NAMALWA (cell line): ENCODE measurements at regions not wholly inside any gene's neighbourhood (a gene's known extent, or its start where the extent isn't known, plus 50 kb on each side); places are given as distances from the start of the nearest gene placed in this dataset.

Source experiments
- DNase-seq: peaks from one replicate; pipeline ENCODE4 v3.0.0-alpha.2; 2015; ENCODE audit warnings: low spot score

DNA sequence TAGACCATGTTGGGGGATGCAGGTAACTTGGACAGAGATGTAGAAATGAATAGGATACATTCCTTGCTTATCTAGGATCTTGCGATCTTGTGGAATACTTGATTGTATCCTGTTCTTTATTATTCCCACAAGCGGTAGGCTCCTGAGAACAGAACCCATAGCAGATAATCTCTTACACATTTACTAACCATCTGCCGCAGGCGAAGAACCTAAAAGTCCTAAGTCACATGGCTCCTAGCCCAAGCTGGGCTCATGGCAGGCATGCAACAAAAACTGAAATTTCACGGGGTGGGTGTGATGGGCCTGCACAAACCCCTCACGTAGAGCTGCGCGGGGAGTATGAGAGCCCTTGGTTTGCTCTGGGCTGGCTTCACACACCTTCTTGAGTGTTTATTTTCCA lies 177.4 kb upstream of the NECTIN1 start:
- DNase-seq, result no peak

DNA sequence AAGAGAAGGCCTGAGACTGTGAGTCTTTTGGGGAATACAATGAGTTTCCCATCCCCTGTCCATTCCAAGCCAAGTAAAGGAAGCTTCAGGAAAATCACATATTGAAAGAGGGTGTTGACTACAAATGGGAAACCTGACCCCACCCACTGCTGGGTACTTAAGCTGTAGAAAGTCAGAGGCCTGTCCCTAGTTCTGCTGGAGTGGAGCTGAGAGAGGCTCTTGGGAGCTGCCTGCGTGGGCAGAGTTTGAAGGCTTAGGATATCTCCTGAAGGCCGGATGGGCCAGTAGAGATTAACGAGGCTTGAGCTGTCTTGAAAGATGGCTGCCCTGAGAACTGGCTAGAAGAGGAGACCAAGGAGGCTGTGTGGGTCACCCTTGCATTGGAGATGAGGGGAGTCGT lies 176.2 kb upstream of the NECTIN1 start:
- DNase-seq, result no peak

DNA sequence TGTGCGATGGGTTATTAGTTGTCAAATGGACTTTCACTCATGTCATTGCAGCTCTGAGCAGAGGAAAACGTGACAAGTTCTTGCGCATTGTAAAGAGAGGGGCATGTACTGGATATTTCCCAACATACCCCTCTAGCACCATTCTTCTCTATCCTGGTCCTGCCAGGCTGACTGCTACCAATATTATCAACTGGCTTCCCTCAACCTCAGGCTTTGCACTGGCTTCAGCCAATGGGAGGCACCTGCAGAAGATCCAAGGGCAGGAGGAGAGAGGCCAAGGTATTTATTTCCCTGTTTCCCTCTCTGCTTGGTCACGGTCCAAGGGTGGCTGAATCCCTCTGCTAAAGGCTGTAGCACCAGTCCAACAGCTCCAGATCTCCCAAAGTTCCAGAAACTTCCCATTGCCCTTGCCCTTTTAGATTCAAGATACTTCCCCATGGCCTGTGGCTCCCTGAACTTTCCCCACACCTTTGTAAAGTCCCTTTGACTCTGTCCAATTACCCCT lies 175.6 kb upstream of the NECTIN1 start:
- DNase-seq, result no peak

DNA sequence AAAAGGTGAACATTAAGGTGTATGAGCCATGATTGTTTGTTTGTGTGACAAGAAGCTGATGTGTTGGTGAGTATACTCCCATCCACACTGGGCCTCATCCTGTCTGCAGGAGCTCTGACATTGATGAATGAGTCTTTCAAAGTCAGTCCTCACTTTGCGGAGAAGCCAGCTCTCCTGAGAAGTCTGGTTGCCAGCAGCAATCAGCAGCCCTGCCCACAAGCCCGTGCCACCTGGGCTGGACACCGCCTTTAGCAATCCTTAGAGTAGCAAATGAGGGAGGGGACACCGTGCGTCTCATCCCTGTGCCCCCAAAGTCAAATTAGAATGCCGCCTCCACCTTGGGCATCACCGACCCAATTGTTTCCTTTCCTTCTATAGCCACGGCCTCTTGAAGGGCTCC lies 174.8 kb upstream of the NECTIN1 start:
- DNase-seq, result no peak

DNA sequence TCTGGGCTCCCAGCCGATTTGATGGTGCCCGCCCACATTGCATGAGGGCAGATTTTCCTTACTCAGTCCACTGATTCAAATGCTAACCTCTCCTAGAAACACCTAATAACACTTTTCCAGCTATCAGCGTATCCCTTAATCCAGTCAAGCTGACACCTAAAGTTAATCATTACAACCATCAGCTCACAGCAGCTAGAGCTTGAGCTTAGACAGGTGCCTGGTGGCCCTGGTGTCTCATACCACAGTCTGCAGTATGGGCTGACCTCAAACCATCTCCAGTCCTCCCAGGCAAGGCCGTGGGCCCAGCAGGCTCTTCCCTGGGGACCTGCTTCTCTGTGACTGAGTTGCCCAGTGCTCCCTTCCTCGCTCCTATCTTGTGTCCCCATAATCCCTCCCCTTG lies 174.4 kb upstream of the NECTIN1 start:
- no peak for DNase-seq

DNA sequence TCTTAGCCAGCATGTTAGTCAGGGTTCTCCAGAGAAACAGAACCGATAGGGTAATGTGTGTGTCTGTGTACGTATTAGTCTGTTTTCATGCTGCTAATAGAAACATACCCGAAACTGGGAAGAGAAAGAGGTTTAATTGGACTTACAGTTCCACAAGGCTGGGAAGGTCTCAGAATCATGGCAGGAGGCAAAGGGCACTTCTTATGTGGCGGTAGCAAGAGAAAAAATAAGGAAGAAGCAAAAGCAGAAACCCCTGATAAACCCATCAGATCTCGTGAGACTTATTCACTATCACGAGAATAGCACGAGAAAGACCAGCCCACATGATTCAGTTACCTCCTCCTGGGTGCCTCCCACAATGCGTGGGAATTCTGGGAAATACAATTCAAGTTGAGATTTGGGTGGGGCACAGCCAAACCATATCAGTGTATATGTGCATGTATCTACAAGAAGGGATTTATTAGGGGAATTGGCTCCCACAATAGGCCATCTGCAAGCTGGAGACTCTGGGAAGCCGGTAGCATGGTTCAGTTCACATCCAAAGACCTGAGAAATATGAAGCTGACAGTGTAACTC lies 173.7 kb upstream of the NECTIN1 start:
- DNase-seq, result peak; percentile 39

DNA sequence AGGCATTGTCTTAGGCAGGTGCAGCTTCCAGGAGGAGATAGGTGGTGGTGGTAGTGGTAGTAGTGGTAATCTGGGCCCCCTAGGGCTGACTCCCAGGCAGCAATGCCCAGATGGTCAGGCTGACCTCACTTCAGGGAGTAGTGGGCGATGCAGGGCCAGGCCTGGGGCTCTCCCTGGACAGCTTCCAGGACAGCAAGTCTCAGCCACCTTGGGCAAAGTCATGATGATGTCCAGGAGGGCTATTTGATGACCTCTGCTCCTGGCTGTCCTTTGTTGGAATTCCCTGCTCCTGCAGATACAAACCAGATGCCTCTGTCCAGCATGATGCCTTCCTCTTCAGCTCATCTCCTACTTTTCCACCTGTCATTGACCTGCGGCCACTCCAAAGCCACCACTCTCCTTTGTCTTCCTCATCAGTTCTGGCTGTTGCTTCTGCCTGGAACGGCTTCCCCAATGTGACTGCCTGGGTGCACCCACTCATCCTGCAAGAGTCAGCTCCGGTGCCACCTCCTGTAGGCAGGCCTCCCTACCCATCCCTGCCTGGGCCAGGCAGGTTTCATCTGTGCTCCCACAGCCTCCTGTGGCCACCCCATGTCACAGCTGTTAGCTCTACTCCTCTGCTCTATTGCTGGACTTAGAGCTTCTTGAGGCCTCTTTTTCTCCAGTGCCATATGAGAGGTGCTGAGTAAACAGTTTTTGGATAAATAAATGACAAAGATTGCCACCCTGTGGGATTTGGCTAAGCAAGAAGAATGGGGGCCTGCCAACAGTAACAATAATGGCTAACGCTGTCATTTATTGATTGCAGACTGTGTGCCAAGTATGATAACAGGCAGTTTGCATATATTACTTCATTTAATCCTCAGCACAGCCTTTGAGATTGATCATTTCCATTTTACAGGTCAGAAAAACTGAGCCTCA lies 172.9 kb upstream of the NECTIN1 start:
- DNase-seq, result no peak

DNA sequence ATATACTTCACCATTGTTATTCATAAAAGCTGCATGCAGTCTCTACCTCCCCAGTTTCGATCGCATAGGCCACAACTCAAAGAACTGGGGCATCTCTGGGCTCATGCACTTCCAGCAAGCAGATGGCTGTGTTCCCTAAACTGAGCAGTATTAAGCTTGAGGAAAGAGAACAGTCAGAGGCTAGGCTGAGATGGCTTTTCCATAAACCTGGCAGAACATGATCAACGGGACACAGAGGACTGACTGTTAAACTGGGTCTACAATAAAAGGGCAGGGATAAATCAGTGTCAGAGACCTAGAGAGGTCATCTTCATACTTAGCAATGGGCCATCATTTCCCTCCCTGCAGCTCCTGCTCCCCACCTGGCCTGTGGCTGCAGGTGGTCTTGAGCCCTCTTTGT lies 171.0 kb upstream of the NECTIN1 start:
- no peak for DNase-seq

DNA sequence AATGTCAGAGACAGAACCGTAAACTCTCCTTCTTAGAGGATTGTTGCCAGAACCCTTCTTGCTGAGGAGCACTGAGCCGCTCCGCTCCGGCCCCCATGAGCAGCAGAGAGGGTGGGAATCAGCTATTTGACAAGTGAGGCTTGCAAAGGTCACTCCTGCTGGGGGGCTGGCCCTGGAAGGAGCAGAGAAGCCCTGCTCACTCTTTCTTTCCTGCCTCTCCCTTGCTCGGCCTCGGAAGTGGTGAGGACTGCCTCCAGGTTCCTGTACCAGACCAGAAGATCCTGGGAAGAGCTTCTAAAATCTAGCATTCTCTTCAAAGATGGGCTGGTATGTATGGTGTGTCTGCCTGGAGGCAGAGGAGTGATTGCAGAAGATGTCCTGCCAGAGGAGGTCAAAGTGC lies 168.6 kb upstream of the NECTIN1 start:
- no peak for DNase-seq

DNA sequence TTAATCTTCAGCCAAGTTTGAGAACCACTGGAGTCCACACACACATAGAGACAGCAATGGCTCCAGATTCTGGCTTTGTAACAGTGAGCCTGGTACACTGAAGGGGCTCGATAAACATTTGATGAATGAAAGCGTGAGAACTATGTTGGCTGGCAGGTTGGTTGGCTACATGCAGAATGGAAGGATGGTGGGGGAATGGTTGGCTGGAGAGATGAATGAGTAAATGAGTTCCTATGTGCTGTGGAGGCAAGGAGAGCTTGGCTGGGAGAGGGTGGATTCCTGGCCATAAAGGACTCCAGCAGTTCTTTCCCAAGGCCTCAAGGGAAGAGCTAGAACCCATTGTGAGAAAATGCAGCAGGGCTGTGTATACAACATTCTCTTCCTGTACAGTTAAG lies 168.0 kb upstream of the NECTIN1 start:
- peak; percentile 8 for DNase-seq

DNA sequence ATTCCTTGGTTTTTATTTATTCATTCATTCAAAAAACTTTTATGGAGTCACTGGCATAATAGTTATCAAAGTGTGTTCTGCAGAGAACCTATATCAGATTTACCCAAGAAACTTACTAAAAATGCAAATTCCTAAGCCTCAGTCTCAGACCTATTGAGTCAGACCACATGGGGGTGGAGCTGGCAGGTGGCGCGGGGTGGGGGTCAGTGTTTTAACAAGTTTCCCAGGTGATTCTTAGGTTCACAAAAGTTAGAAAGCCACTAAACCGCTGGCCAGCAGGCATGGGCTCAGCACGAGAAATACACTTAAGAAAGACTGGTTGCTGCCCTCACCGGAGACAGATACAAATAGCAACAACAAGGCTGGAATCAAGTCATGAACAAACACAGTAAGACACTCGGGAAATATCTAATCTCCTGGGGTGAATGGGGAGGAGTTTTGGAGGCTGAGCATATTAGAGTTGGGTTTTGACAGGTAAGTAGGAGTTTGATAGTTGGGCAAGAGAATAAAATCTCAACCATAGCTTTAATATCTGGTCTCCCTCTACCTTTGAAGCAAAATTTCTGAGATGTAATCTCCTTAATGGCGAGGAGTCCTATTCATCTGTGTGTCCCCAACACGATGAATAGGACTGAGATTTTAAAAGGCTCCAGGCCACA lies 167.5 kb upstream of the NECTIN1 start:
- peak; percentile 20 for DNase-seq

DNA sequence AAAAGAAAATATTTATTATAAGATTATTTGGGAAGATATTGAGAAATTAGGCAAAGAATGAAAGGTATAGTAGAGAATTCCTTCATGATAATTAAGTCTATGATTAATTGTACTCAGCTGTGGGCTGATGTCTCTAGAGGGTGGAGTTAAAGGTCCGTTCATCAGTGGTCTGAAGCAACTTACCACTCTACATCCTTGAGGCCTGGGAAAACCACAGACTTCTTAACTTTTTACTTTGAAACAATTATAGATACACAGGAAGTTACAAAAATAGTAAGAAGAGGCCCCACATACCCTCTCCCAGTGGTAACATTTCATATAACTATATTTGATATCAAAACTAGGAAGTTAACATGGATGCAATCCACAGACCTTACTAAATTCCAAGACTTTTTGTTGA lies 167.0 kb upstream of the NECTIN1 start:
- DNase-seq, result peak; percentile 16

DNA sequence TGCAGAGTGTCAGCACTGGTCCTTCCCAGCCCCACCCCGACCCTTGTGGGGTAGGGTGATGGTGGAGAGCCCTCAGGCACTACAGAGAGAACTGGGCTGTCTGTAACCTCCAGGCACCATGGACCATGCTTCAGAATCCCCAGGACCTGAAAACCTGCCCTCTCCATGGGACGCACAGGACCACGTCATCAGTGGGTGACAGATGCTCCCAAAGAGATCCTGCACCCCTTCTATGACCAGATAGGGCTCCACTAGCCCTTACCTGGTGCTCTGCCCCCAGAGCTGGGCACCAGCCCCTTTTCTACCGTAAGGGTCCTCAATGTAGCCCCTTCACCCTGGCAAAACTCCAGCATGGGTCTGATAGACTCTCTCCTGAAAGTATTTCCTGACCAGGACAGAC lies 165.9 kb upstream of the NECTIN1 start:
- DNase-seq, result no peak

DNA sequence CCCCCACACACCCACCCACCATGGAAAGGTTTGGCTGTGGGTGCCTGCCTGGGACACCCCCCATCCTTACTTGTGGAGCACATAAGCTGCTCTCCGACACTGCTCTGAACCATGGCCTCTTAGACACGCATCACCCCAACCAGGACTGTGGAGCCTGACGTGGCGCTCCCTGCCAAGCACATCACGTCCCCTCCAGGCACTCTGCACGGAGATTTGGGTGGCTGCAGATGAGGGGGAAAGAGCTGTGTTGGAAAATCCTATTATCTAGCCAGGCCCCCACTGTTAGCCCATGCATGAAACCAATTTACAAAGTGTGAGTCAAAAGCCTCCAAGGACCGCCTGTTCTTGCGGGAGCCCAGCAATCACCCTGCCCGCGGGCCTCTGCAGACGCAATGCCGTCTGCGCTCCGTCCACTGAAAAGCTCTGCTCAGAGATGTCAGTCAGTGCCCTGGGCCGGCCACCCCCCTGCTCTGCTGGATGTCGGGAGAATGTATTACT lies 163.4 kb upstream of the NECTIN1 start:
- DNase-seq, result no peak

DNA sequence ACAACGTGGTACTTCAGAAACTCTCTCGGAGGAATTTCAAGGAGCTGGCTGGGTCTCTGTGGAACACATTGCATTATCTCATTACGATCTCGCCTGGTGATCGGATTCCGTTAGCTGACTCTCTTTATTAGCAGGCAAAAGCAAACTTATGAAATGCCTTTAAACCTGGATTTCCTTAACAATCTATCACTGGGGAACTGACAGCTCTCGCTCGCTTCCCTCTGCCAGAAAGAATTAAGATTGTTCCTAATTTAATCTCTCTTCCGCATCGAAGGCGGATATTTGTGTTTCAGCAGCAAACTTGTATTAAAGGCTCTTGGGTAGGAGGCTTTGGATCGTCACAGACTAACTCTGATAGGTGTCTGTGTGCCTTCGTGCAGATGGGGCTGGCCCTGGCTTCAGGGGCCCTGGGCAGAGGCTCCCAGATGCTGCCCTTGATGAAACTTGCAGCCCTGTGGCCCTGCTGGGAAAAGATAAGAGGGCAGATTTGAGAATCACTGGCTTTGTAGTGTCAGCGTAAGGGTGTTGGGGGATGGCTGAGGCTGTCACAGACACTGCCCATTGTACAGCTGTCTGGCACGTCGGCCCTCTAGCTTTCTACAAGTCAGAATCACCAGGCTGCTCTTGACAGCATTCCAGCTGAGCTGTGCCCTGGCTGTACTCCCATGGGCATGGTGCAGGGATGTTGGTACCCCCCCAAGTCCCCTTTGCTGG lies 162.2 kb upstream of the NECTIN1 start:
- no peak for DNase-seq

DNA sequence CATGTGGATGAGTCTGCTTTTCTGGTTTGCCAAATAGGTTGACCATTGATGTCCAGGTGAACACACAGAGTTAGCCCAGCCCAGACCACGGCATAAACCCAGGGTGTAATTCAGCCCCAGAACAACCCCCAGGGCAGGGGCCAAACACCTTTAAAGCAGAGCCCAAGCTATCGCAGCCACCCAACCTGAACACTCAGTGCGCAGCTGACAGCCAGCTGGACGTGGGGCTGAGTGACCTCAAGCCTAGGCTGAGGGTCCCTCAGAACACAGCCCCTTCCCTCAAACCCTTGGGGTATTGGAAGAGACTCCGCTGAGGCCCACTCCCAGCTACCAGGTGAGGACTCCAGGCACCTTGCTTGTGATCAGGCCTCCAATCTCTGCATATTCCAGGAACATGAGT lies 161.5 kb upstream of the NECTIN1 start:
- no peak for DNase-seq

DNA sequence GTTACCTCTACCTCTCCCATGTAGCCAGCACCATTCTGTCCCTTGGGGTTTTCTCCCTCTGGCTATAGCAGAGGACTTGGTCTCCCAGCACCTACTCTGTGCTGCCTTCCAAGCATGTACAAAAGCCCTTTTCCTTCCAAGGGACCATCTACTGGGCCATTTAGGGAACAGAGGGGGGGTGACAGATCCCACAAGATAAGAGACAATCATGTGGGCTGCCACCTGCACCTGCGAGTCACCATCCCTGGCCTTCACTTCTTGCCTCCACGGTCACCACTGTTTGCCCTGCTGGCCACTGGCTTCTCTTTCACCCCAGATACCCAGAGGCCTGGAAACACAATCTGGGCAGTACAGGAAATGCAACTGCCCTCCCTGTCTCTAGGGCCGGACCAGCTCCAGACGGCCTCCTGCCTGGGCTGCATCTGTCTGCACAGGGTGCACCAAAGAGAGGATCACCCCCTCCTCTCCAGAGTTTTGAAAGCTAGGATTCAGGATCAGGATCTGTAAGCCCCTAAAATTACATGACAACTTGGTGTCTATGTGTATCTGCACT lies 160.8 kb upstream of the NECTIN1 start:
- no peak for DNase-seq

DNA sequence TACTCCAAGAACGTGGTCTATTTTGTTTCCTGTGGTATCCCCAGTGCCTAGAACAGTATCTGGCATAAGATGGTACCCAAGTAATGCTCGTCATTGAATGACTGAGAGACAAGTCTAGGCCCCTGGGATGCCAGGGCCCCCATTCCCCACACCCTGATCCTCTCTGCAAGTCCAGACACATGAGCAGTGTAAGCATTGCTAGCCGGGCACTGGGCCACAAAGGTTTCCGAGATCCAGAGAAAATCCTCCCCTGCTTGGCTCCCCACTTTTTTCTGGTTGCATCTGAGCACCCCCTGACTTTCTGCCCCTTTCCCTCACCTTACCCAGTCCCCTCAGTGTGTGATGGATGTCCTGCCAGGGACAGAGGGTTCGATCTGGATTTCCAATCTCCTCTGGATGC lies 160.1 kb upstream of the NECTIN1 start:
- no peak for DNase-seq

DNA sequence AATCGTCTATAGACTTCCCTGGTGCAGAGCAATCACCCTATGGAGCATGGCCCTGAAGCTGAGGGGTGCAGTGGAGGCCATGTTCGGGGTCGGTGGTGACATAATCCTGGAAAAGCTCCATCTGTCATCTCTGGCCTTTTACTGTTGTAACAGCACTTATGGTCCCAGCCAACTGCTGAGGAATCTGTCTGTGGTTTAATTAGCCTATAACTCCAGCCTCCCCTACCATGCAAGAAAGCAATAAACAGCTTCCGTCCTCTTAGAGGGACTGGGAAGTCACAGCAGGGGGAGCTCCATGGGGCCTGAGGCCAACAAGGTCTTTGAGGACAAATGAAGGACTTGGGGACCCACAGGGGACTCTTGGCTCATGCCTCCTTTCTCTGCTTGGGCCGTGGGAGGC lies 159.1 kb upstream of the NECTIN1 start:
- DNase-seq, result no peak

DNA sequence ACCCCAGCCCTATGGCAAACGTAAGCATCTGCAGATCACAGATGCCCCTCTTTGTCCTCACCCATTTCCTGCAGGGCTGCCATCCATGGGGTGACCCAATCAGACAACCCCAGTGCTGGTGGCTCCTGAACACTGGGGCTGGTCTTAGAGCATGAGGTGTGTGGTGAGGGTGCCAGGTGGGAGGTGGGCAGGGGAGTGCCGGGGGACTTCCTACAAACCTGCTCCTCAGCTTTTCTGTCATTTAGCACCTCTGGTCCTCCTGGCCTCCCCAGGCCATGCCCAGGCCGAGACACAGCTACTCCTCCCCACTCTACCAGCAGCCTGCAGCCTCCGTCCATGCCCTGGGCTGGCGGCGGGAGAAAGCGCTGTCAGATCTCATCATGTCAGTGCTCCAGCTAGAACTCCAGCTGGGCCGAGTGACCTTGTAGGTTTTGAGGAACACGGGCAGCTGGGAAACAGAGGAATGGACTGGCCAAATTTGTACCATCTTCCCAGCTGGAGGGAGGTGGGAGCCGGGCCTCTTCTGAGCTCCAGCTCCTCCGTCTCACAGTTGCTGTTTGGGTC lies 157.7 kb upstream of the NECTIN1 start:
- DNase-seq, result no peak

DNA sequence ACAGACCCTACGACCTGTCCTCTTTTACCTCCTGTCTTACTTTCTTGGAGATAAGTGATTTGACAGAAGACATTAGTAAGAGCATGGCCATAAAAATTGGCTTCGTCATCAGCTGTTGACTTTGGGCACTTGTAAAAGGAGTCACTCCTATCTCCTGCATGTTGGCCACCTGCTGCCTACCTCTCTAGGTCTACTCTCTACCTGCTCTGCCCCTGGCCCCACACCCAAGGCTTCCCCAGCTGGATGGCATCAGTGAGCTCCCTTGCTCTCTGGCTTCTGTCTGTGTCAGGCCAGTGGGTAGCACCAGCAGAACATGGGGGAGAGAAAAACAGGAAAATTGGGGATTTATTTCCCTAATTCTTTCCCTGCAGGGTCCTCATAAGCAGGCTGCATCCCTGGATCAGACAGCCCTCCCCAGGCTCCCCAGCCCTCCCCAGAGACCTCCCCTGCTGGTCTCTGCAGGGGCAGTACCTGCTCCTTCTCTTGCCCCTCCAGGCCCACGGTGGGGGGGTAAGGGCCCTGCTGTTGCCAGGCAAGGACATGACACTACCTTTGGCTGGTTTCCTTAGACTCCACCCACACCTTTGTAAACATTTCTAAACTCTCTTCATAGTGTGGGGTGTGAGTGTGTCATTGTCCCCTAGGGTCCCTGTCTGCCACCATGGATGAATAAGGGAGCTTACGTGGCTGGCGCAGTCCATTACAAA lies 157.0 kb upstream of the NECTIN1 start:
- DNase-seq, result no peak
